ENCODE measurements at regions not wholly inside any gene's neighbourhood (a gene's known extent, or its start where the extent isn't known, plus 50 kb on each side); places are given as distances from the start of the nearest gene placed in this dataset.
A peak's percentile ranks its signal among the peaks of the same experiment; 100 is the strongest.

DNA sequence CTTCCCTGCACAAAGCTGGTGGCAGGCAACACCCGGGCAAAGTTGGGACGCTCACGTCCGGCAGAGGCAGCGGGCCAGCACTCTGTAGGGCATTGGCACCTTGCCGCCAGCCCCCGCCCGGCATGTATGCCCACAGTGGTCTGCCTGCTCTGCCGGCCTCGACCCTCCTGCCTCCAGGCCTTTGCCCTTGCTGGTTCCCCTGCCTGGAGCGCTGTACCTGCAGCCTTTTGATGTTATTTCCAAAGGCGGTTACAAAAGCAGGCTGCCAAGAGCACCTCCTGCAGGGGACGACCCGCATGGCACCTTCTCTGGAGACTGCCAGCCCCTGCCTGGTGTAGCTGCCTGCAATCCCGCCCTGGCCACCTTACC is 56.5 kb upstream of the SHISAL1 start:
- Histone ChIP-seq H3K4me2 (ENCODE audit: insufficient read depth, low read length) (no peak overlapping the region), H3K4me3 (ENCODE audit: low read depth in 1 of 2, low read length in 2 of 2) (no peak overlapping the region), H4K20me1 (ENCODE audit: insufficient read depth, low read length) (no peaks in the 10 kb centered on the region), H3K9ac (ENCODE audit: low read depth, low read length) (no peak overlapping the region), H3K36me3 (ENCODE audit: insufficient read depth, low read length) (no peaks in the 10 kb centered on the region), H3K4me1 (ENCODE audit: insufficient read depth, low read length) (no peaks in the 10 kb centered on the region), H3K9me3 (ENCODE audit: insufficient read depth, low read length, severe bottlenecking) (peaks cover 1% of the 10 kb centered on the region), H2AFZ (ENCODE audit: low read depth, low read length) (no peak overlapping the region), H3K27ac (ENCODE audit: low read length) (no peak overlapping the region), H3K79me2 (ENCODE audit: insufficient read depth, low read length) (no peaks in the 10 kb centered on the region), H3K27me3 (ENCODE audit: insufficient read depth, low read length, poor library complexity) (peaks cover 4% of the 10 kb centered on the region)
- DNase-seq (no peak), ATAC-seq (ENCODE audit: insufficient read depth, low read depth) (no peak)
- TF ChIP-seq, protein P1, sequence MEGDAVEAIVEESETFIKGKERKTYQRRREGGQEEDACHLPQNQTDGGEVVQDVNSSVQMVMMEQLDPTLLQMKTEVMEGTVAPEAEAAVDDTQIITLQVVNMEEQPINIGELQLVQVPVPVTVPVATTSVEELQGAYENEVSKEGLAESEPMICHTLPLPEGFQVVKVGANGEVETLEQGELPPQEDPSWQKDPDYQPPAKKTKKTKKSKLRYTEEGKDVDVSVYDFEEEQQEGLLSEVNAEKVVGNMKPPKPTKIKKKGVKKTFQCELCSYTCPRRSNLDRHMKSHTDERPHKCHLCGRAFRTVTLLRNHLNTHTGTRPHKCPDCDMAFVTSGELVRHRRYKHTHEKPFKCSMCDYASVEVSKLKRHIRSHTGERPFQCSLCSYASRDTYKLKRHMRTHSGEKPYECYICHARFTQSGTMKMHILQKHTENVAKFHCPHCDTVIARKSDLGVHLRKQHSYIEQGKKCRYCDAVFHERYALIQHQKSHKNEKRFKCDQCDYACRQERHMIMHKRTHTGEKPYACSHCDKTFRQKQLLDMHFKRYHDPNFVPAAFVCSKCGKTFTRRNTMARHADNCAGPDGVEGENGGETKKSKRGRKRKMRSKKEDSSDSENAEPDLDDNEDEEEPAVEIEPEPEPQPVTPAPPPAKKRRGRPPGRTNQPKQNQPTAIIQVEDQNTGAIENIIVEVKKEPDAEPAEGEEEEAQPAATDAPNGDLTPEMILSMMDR (IDR thresholded peaks at IDR 0.05; ENCODE audit: borderline replicate concordance, extremely low read depth, low read length, poor library complexity, severe bottlenecking) = peak; percentile 15
- no peak for TF ChIP-seq EZH2 (IDR thresholded peaks at IDR 0.05; ENCODE audit: borderline replicate concordance, low read depth, low read length, severe bottlenecking)

DNA sequence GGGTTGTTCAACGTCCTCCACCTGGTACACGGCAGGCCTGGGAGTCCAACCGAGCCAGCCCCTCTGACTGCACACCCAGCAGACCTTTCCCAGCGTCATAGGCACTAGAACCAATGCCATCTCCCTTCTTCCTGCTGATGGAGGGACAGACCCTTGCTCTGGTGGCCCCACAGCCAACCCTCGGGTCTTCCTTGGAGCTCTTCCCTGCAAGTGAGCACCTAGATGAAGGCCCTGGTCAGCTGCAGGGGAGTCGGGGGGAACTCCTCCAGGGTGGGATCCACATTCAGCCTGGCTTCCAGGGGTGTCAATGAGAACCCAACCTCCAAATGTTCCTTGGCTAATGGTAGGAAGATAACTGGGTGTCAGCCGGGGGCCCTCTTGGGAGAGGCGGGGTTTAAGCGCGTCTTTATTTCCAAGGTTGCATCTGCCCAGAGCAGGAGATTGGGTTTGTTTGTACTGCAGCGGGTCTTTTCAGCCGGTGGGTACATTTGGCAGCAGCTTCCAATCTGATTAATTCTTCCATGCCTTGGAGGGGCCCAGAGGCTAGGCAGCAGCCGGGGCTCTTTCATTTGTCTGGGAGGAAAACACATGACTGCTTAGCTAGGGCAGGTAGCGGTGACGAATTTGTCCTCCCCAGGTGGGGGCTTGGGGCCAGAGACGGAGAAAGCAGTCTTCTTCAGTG is 56.0 kb upstream of the SHISAL1 start:
- no peak overlapping the region for H3K9ac ChIP-seq (ENCODE audit: low read depth, low read length)
- no peaks in the 10 kb centered on the region for H3K9me3 ChIP-seq (ENCODE audit: insufficient read depth, low read length, severe bottlenecking)

DNA sequence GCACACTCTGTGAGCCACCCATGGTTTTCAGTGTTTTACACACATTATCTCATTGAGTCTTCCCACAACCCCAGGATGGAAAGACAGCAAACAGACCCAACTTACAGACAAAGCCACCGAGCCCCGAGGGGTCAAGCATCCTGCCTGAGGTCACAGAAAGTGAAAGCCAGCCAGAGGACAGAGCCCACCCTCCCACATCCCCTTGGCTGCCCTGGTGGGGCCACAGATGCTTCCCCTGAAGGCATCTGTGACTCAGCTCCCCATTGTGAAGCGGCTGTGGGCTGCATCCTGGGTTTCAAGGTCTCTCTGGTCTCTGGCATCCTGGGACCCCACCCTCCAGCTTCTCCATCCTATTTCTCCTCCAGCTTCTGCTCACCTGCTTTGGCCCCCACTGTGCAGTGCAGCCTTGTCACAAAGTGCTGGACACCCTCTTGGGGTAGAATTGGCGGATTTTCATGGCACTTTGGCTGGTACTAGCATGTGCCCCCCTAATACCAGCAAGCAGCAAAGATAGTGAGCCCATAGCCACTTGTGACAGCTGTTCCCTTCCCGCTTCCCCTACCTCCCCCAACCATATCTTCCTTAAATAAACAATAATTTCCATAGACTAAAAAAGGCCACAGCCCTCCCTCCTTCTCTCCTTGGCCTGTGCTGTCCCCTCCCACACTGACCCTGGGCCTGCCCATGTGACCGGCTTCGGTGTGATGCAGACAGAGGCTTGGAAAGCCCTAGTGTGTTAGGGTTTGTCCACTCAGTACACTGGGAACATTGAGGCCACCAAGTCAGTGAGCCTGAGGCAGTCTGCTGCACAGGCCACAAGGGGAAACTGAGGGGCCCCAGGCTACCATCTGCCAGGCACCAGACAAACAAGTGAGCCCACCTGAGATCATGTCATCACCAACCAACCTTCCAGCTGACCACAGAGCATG is 53.9 kb upstream of the SHISAL1 start:
- no peaks in the 10 kb centered on the region for H3K9me3 ChIP-seq (ENCODE audit: insufficient read depth, low read length, severe bottlenecking)
- no peaks in the 10 kb centered on the region for H3K36me3 ChIP-seq (ENCODE audit: insufficient read depth, low read length)
- no peak for ATAC-seq (ENCODE audit: insufficient read depth, low read depth)
- H4K20me1 ChIP-seq (ENCODE audit: insufficient read depth, low read length) = no peaks in the 10 kb centered on the region
- no peaks in the 10 kb centered on the region for H3K4me1 ChIP-seq (ENCODE audit: insufficient read depth, low read length)
- no peak overlapping the region for H3K27ac ChIP-seq (ENCODE audit: low read length)
- peaks cover 4% of the 10 kb centered on the region for H3K27me3 ChIP-seq (ENCODE audit: insufficient read depth, low read length, poor library complexity)
- no peak overlapping the region for H3K4me2 ChIP-seq (ENCODE audit: insufficient read depth, low read length)
- no peak overlapping the region for H3K4me3 ChIP-seq (ENCODE audit: low read depth in 1 of 2, low read length in 2 of 2)
- no peak for DNase-seq
- H3K9ac ChIP-seq (ENCODE audit: low read depth, low read length) = no peak overlapping the region
- TF ChIP-seq, protein P1 (IDR thresholded peaks at IDR 0.05; ENCODE audit: borderline replicate concordance, extremely low read depth, low read length, poor library complexity, severe bottlenecking) = no peak
- no peak for TF ChIP-seq EZH2 (IDR thresholded peaks at IDR 0.05; ENCODE audit: borderline replicate concordance, low read depth, low read length, severe bottlenecking)
- H3K79me2 ChIP-seq (ENCODE audit: insufficient read depth, low read length) = no peaks in the 10 kb centered on the region
- no peak overlapping the region for H2AFZ ChIP-seq (ENCODE audit: low read depth, low read length)

More for the DNA sequence above, 56.0 kb upstream of the SHISAL1 start:
- Histone ChIP-seq H4K20me1 (ENCODE audit: insufficient read depth, low read length) (no peaks in the 10 kb centered on the region), H2AFZ (ENCODE audit: low read depth, low read length) (no peak overlapping the region), H3K4me3 (ENCODE audit: low read depth in 1 of 2, low read length in 2 of 2) (no peak overlapping the region), H3K4me1 (ENCODE audit: insufficient read depth, low read length) (no peaks in the 10 kb centered on the region), H3K36me3 (ENCODE audit: insufficient read depth, low read length) (no peaks in the 10 kb centered on the region), H3K27me3 (ENCODE audit: insufficient read depth, low read length, poor library complexity) (peaks cover 4% of the 10 kb centered on the region), H3K79me2 (ENCODE audit: insufficient read depth, low read length) (no peaks in the 10 kb centered on the region), H3K27ac (ENCODE audit: low read length) (no peak overlapping the region), H3K4me2 (ENCODE audit: insufficient read depth, low read length) (no peak overlapping the region)
- ATAC-seq (ENCODE audit: insufficient read depth, low read depth) (no peak), DNase-seq (no peak)
- TF ChIP-seq EZH2 (IDR thresholded peaks at IDR 0.05; ENCODE audit: borderline replicate concordance, low read depth, low read length, severe bottlenecking) = no peak
- TF ChIP-seq, protein P1 (IDR thresholded peaks at IDR 0.05; ENCODE audit: borderline replicate concordance, extremely low read depth, low read length, poor library complexity, severe bottlenecking) = no peak
